Activated naive CD4-positive, alpha-beta T cell treated with Interleukin-2 at 50 U/mL for 16 hours (primary cell): ENCODE measurements at regions not wholly inside any gene's neighbourhood (a gene's known extent, or its start where the extent isn't known, plus 50 kb on each side); places are given as distances from the start of the nearest gene placed in this dataset.
"Not testable (repeated sequence)": the region's sequence is repeated elsewhere in the genome, so short reads cannot be mapped to it uniquely, and the experiment has no call there.

Experiments used
- DNase-seq: peaks from one replicate; pipeline ENCODE4 v3.0.0-alpha.2; 2020

DNA sequence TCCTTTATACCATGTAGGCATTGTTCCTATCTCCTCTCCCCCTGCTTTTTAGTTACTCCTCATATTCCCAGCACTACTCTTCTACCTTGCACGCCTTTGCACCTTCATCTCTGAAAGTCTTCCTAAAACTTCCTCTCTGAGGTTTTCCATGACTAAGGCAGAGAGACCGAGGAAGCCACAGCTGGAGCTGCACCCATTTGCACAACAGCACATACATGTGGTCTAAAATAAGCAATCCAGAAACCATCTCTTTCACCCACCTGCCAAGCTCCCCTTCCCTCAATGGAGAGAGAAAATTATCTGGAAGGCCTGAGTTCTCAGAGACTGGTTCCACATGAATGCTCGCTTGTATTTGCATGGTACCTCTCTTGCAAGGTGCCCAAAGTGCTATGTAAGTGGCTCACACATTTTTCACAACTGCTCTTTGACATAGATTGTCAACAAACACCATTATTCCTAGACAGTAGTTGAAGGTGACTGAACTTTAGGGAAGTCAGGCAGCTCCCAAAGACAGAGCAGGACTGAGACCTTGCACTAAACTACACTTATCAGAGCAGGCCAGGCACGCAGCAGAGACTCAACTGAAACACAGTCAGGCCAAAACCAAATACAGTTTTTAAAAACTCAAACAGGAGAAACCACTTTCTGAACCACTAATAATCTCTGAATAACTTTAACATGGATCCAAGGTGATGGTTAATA, 313.2 kb downstream of the TFAP2A start:
- DNase-seq: no peak

DNA sequence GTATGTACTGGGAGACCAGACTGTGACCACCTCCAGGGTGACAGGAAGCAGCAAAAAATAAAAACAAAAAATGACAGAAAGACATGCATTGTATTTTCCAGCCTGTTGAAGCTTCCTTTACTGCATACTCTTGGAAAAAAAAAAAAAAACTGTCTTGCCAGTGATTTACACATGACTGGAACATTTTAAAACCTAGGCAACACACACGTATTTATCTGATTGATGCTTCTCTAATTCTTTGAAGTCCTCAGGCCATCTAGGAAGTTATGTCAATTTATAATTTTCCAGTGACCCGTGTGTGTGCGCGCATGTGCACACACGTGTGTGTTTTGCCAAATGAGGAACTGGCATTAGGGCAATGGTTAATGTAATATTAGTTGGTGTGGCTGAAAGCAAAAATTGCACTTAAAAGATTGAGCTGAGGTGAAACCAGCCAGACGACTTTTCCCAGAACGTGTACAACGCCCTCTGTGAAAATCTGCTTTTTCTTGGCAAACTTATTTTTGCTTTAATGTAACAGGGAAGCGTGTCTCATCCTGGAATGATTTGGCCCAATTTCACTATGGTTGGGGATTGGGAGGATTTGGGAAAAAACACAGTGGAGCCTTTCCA, 315.2 kb downstream of the TFAP2A start:
- no peak for DNase-seq

DNA sequence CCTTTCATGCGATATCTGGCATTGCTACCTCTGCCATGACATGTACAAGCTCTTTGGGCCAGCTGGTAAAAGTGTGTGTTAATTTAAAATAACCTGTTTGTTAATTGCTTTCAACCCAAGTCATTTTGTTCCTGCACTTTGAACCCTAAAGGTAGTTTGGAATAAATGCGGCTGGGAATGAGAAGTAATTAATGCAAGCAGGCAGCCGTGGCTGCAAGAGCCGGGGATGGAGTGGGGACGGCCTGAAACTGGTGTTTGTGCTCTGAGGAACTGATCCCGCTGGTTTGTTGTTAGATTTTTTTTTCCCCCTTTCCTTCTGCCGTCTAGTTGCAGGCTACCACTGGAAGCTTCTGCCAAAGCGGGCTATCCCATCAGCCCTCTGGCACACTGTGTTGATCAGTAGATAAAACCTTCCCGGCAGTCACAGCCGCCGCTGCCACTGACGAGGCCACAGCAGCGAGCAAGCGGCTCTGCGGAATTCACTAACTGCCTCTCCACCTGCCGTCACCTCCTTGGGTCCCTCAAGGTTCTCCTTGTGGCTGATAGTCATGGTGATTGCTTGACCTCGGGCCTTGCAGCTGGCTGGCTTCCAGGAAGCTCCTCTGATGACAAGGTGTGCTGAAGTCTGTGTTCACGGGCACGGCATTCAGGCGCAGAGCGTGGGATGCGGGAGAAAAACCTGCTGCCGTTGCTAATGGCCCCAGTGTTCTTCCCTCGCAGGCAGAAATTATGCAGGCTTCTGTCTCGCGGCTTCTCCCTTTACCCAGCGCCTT, 315.9 kb downstream of the TFAP2A start:
- DNase-seq: no peak

DNA sequence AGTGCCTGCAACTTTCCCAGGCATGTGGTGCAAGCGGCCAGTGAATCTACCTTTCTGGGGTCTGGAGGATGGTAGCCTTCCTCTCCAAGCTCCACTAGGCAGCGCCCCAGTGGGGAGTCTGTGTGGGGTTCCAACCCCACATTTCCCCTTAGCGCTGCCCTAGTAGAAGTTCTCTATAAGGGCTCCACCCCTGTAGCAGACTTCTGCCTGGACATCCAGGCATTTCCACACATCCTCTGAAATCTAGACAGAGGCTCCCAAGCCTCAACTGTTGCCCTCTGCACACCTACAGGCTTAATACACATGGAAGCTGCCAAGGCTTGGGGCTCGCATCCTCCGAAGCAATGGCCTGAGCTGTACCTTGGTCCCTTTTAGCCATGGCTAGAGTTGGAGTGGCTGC, 321.6 kb downstream of the TFAP2A start:
- DNase-seq: no peak

DNA sequence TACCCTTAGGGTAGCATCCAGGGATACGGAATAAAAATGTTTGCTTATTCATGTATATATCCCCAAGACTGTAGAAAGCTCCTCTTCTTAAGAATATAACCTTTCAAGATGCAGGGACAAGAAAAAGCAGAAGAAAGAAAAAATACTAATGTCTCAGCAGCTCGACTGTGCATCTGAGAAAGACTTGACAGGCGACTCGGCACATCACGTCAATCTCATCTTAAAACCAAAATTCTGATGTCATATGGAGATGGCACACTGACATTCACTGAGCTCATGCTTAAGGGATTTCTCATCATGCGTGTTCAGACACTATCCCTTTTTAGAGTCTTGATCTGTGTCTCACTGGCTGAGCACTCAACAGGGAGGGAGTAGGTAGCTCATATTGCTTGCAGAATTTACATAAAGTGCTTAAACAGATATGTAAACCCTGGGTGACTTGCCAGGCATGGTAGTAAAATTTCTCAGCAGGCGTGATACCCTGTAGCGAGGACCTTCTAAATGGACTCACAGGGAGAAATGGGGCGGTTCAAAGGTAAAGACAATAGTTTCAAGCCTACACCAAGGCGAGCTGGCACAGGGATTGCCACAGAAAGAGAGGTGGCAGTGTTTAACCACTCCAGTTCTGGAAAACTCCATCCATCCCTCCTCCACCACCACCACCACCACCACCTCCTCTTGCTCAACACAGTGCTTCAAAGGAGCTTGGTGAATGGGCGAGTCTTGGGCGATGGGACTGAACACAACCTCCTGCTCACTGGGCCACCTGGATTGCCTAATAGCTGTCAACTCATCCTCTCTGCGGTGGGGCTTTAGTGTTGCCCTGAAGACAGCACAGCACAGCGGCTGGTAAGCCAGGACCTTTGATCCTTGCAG, 330.5 kb downstream of the TFAP2A start:
- DNase-seq: no peak

DNA sequence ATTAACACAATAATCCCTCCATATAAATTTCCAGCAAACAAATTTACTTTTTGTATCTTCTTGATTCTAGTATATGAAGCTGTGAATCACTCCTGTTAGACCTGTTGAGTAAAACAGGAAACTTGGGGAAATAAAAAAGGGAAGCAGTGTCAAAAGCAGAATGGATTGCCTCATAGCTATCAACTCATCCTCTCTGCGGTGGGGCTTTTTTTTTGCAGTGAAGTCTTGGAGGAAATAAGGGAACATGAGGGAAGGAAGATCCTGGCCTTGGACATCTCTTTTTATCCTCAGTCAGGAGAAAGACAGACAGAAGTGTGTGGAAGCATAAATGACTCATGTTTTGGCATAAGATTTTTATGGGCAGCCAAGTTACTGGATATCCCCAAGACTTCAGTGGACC, 332.5 kb downstream of the TFAP2A start:
- no peak for DNase-seq

DNA sequence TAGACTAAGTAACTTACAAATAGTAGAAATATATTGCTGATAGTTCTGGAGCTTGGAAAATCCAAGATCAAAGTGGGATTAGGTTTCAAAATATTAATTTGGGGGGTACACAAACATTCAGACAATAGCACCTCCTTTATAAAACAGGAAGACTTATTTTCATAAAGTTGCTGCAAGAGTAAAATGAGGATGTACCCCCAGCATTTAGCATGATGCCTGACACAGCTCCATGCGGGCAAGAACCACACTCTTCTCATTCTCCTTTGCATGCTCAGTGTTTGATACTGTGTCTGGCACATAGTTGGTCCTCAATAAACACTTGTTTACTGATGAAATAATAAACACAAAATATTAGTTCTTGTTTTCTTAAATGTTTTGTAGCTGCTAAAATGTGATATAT, 332.9 kb downstream of the TFAP2A start:
- no peak for DNase-seq

DNA sequence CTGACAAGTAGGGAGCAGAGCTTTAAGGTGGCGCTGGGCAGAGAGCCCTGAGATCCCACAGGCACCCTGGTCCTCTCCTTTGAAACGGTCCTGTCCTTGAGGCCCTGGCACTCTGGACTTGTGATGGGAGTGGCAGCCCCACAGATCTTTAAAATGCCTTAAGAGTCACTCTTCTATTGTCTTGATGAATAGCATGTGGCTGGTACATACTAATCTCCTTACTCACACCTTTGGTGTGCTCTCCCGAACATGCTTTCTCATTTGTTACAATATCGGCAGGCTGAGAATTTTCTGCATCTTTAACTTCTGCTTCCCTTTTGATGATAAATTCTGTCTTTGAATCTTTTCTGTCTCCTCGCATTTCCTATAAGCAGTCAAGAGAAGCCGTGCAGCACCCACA, 333.8 kb downstream of the TFAP2A start:
- DNase-seq: no peak

DNA sequence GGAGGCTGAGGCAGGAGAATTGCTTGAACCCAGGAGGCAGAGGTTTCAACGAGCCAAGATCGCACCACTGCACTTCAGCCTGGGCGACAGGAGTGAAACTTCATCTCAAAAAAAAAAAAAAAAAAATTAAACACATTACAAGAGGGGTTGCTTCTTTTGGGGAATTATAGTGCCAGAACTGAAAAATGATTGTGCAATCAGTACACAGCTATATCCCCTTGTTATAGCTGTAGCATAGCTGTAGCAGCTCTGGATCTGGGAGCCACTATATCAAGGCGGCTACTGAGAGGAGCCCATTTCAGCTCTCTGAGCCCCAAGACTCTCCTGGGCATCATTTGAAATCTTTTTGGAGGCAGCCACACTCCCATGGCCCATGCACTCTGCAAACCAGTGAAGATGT, 334.3 kb downstream of the TFAP2A start:
- no peak for DNase-seq

DNA sequence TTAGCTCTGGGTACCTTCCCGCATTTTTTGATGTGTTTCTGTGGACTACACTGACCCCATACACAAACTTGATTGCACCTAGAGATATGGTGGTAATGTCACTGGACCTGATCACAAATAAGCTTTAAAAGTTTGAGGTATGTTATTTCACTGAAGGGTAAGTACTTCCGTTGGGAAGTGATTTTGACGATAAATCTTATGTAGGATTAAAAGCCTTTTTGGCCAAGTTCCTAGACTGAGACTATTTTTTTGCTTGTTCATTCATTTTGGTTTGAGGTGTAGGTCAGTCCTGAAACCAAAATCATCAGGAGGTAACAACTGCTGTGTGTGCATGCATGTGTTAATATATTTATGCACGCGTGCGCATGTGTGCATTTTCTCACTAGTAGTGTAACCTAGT, 336.3 kb downstream of the TFAP2A start:
- DNase-seq: no peak

DNA sequence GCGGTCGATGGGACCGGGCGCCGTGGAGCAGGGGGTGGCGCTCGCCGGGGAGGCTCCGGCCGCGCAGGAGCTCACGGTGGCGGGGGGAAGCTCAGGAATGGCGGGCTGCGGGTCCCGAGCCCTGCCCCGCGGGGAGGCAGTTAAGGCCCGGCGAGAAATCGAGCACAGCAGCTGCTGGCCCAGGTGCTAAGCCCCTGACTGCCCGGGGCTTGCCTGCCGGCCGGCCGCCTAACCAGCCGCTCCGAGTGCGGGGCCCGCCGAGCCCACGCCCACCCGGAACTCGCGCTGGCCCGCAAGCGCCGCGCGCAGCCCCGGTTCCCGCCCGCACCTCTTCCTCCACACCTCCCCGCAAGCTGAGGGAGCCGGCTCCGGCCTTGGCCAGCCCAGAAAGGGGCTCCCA, 340.1 kb downstream of the TFAP2A start:
- not testable (repeated sequence) for DNase-seq

DNA sequence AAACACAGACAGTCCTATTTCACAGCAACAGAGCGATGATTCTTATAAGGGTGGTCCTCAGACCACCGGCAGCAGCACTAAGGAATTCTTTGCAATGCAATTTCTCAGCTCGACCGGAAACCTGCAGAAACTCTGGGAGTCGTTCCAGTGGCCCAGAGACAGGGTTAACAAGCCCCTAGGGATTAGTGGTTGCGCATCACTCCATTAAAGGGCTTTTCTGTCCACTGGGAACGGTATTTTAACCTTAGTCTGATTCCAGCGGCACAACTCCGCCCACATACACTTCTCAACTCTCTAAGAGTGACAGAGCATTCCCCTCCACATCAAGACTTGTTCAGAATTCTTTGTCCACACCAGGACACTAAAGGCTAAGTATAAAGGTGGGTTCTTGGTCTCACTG, 341.5 kb downstream of the TFAP2A start:
- no peak for DNase-seq

DNA sequence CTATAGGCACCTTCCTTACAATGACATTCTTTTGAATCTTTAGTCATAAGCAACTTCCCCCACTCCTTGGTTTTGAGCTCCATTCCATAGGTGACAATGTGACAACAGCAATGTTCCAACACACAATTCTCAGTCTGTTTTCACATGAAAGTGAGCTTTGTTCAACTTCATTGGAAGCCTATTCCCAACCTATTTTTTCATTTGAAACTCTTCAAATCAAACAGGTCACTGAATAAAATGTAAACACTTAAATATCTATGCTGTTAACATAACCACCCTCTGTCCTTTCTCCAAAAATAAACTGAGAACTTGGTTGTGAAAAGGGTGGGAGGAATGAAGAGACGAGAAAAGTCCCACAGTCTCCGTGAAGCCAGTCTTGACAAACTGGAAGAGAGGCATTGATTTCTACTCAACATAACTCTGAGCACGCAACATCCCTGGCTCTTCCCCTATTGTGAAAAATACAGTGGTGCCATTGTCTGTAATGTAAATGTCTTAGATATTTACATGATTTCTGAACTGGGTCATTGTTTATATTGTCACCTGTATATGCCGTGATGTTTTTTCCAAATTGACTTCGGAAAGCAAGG, 343.1 kb downstream of the TFAP2A start:
- no peak for DNase-seq

DNA sequence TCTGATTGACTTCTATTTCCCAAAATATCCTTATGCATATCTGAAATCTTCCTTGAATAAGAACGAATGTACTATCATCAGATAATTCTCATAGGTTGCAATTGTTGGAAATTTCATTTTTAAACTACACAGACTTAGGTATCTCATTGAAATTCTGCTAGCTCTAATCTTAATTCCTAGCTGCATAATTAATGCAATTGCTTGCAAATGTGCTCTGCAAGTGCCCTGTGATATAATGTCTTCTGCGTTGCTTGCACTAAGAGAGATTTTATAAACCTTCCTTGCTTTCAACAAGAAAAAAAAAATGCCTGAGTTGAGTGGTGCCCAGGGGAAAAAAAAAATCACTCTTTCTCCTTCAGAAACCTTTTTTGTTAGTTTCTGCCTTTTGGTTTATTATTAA, 354.9 kb downstream of the TFAP2A start:
- no peak for DNase-seq

DNA sequence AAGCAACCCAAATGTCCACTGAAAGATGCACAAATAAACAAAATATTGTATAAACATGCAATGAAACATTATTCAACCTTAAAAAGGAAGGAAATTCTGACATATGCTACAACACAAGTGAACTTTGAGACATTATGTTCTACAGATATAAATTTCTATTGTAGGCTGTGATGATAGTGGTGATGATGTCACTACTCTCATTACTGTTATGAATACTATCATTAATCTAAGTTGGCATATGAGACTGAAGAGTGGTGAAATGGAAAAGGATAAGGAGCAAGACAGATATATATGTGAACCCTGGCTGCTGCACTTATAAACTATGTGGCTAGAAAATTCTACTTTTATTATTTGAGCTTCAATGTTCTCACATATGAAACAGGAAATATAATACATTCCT, 360.2 kb downstream of the TFAP2A start:
- no peak for DNase-seq

DNA sequence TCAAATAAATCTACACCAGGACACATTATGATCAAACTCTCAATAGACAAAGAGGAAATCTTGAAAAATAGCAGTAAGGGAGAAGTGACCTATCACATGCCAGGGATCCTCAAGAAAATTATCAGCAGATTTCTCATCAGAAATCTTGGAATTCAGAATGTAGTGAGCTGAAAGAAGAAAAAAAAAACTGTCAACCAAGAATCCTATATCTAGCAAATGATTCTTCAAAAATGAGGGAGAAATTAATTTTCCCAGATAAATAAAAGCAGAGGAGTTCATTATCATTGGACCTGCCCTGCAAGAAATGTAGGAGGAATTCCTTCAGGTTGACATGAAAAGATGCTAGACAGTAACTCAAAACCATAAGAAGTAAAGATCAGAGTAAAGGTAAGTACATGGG, 363.6 kb downstream of the TFAP2A start:
- no peak for DNase-seq

DNA sequence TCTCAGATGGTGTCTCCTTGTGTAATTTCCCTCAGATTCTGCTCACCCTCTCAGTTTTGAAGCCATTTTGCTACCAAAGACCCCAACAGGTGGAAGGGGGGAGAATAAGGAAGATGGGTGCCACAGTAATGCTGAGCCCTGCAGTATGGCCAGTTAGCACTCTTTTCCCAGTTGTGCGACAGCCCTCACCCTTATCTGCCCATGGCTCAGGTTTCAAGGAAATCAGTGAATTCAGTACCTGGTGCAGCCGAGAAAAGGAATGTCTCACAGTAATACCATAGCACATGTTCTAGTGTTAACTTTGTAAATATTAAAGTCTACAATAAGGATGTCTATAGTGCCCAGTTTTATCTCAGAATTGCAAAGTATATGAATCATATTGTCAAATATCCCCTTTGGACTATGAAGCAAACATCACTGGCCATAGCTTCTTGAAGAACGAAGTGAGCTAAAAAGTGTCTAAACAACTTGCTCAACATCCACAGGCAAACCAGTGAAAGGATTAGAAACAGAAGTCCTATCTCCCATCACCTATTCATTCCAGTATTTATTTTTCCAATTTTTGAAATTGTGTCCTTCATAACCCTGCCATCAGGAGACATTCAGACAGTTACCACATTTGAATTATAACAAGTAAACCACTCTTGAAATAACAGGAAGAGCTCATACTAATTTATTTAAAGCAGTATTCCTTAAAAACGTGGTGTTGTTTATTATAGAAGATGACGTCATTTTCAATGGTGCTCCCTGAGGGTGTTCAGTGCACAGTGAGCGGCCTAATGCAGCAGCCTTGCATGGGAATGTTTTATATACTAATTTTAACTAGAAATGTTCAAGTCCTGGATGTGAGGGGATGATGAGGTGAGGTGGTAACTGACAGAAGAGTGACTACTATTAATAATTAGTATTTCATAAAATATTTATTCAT, 366.2 kb downstream of the TFAP2A start:
- no peak for DNase-seq

DNA sequence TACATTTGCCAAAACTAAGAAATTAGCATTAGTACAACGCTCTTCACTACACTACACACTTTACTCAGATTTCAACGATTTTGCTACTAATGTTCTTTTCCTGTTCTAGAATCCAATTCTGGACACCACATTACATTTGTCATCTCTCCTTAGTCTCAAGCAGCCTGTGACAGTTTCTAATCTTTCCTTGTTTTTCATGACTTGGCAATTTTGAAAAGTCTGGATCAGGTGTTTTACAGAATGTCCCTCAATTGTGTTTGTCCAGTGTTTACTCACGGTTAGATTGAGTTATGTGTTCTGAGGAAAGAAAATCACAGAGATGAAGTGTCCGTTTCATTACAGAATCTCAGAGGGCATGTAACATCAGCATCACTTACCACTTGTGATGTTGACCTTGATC, 372.6 kb downstream of the TFAP2A start:
- no peak for DNase-seq

DNA sequence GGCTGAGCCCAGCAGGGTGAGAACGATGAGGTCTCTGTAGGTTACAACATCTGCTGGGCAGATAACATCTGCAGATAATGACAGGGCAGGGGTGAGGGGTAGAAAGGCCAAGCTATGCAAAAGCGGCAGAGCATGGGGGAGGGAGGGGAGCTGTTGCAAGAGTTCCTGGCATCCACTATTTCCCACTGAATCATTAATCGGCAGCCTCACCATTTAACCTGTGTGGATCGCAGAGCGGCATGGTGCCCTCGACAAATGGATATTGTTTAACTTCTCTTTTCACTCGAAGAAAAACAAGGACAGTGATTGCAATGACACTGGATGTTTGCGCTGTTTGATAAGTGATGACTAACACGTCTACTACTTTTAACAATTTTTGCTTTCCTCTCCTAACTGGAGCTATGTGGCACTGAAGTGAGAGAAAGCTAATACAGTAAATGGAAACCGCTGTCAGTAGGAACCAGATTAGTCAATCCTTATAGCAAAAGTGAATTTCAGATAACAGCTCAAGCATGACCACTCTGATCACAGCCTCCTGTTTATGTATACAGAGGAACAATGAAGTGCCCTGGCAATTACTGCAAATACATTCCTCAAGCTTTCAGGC, 381.5 kb downstream of the TFAP2A start:
- DNase-seq: no peak

DNA sequence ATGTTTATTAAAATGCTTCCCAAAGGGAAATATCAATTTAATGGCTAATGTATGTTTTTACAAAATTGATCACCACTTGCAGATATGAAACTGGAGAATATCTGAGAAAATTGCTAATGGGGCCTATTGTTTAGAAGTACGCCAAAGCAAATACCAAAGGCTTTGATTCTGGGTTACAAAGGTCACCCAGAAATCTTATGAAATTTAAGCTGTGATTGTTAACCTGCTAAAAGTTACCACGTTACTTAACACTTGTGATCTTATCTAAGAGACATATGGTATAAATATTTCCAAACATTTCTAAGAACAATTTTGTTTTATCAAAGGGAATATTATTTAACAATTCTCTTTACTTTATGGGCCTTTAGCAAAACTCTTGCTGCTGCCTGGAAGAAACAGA, 383.3 kb downstream of the TFAP2A start:
- no peak for DNase-seq

DNA sequence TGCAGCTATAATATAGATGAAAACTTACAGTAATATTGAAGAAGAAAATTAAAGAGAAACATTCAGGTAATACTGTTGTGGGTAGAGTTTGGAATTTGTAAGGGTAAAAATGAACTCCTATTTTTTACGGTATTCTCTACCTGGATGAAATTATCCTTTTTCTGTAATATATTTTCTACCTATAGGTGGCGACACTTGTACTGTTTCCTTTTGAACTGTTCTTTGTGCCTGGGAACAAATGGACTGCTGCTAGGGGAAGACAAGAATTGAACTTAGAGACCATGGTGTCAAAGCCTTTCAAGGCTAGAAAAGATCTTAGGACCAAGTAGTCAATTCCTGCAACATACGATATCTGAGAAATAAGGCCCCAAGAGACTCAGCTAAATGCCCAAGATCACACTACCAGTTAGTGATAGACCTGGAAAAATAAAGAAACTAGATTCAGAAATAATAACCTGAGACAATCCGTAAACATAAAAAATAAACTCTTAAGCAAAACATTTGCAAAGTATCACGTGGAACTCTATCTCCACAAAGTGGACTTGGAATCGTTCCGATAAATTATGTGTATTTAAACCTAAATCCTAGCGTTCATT, 383.8 kb downstream of the TFAP2A start:
- no peak for DNase-seq
